A673 (cell line): ENCODE measurements at regions not wholly inside any gene's neighbourhood (a gene's known extent, or its start where the extent isn't known, plus 50 kb on each side); places are given as distances from the start of the nearest gene placed in this dataset.
"Not testable (repeated sequence)": the region's sequence is repeated elsewhere in the genome, so short reads cannot be mapped to it uniquely, and the experiment has no call there.

Experiments used
- BruUV-seq: library from RNA; stranded (reverse); fragments of 400-500 nt; replicated peaks from 2 replicates; lab custom pipeline; 2021; lab: Mats Ljungman, UMichigan
- CTCF ChIA-PET: fragments of 300-600 bp; sonication (Branson Sonifier 250); formaldehyde crosslinking; loops from one replicate; lab custom pipeline; 2022; ENCODE audit warnings: antibody characterized with exemption; lab: Charles Lee
- POLR2A ChIA-PET: fragments of 300-600 bp; sonication (Branson Sonifier 250); formaldehyde crosslinking; loops from one replicate; lab custom pipeline; 2022; ENCODE audit warnings: antibody characterized with exemption; ENCODE audit not compliant: low non-redundant PET; lab: Charles Lee
- DNase-seq: peaks from one replicate; pipeline ENCODE4 v3.0.0-alpha.2; 2015; ENCODE audit warnings: low spot score
- H3K27ac ChIP-seq: fragments of 200-600 bp; sonication (generic); 2 replicates; pipeline ENCODE4 v1.5.1; 2016; ENCODE audit warnings: mixed run types, low read depth, mild to moderate bottlenecking, mixed read lengths, antibody characterized with exemption, low read length; ENCODE audit not compliant: poor library complexity, severe bottlenecking
- H3K27me3 ChIP-seq: fragments of 200-600 bp; sonication (generic); replicated peaks from 2 replicates; pipeline ENCODE4 v1.6.1; 2017; ENCODE audit warnings: mixed run types, low read depth, mild to moderate bottlenecking, mixed read lengths, antibody characterized with exemption, low read length; ENCODE audit not compliant: insufficient read depth, poor library complexity
- H3K36me3 ChIP-seq: fragments of 200-600 bp; sonication (generic); 2 replicates; pipeline ENCODE4 v1.6.1; 2016; ENCODE audit warnings: mixed run types, mild to moderate bottlenecking, mixed read lengths, antibody characterized with exemption, low read length; ENCODE audit not compliant: insufficient read depth, poor library complexity, severe bottlenecking
- H3K4me1 ChIP-seq: fragments of 200-600 bp; sonication (generic); 2 replicates; pipeline ENCODE4 v1.6.1; 2017; ENCODE audit warnings: mixed run types, mild to moderate bottlenecking, mixed read lengths, antibody characterized with exemption, low read length; ENCODE audit not compliant: insufficient read depth, poor library complexity, severe bottlenecking
- H3K4me3 ChIP-seq: fragments of 200-600 bp; sonication (generic); 2 replicates; pipeline ENCODE4 v1.5.1; 2016; ENCODE audit warnings: low read depth, mixed run types, mild to moderate bottlenecking, mixed read lengths, low read length; ENCODE audit not compliant: poor library complexity, severe bottlenecking
- H3K9me3 ChIP-seq: fragments of 200-600 bp; sonication (generic); 2 replicates; pipeline ENCODE4 v1.6.1; 2016; ENCODE audit warnings: mixed run types, low read depth, mild to moderate bottlenecking, mixed read lengths, antibody characterized with exemption, low read length; ENCODE audit not compliant: poor library complexity, severe bottlenecking
- EZH2 ChIP-seq: fragments of 200-600 bp; sonication (generic); IDR thresholded peaks from 2 replicates; pipeline ENCODE4 v1.6.1; 2017; ENCODE audit warnings: borderline replicate concordance, low read depth, mild to moderate bottlenecking, mixed read lengths, antibody characterized with exemption, low read length; ENCODE audit not compliant: poor library complexity, severe bottlenecking
- intact Hi-C: fragments of 100-400 bp; cut with micrococcal nuclease; formaldehyde crosslinking; loops from one replicate; pipeline ENCODE4 v1.10.0; 2022; ENCODE audit not compliant: unreplicated experiment
- TF ChIP-seq, protein P1 (sequence below): fragments of 300-800, 200-600 bp; sonication (generic); conservative IDR thresholded peaks from 2 replicates; pipeline ENCODE4 v1.5.1; 2017; ENCODE audit warnings: low read depth, mild to moderate bottlenecking, antibody characterized with exemption, low read length, moderate library complexity, mixed read lengths

DNA sequence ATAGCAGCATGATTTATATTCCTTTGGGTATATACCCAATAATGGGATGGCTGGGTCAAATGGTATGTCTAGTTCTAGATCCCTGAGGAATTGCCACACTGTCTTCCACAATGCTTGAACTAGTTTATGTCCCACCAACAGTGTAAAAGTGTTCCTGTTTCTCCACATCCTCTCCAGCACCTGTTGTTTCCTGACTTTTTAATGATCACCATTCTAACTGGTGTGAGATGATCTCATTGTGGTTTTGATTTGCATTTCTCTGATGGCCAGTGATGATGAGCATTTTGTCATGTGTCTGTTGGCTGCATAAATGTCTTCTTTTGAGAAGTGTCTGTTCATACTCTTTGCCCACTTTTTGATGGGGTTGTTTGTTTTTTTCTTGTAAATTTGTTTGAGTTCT, 54.0 kb upstream of the GPR89A start:
- H3K9me3 ChIP-seq, H3K4me3 ChIP-seq, POLR2A ChIA-PET, CTCF ChIA-PET, H3K36me3 ChIP-seq, BruUV-seq, intact Hi-C loops, H3K27me3 ChIP-seq, H3K4me1 ChIP-seq, DNase-seq, H3K27ac ChIP-seq: not testable (repeated sequence)

DNA sequence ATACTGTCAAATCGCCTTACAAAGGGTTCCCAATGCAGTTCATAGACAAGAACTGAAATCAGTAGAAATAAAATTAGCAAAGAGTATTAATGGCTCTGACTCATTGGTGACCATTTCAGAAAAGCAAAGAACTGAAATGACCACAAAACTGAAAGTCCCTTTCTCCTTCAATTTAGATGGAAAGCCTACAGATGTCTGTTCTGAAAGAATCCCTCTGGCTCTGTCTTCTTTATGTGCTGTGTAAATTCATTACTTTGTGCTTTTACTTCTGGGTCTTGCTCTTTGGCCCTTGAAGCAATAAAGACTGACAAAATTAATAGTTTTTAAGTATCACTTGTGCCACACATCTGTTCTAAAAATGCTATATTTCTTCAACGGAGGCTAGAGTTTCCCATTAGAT, 62.7 kb upstream of the GPR89A start:
- Histone ChIP-seq H3K36me3 (no peaks in the 10 kb centered on the region), H3K9me3 (no peaks in the 10 kb centered on the region), H3K27me3 (peaks cover 11% of the 10 kb centered on the region), H3K27ac (no peak overlapping the region), H3K4me3 (no peak overlapping the region), H3K4me1 (no peaks in the 10 kb centered on the region)
- intact Hi-C loops: no loop called here
- no peak for DNase-seq
- ChIA-PET CTCF (no interaction called here), POLR2A (no interaction called here)
- BruUV-seq: no TSS peak
- no peak for TF ChIP-seq EZH2
- TF ChIP-seq, protein P1, sequence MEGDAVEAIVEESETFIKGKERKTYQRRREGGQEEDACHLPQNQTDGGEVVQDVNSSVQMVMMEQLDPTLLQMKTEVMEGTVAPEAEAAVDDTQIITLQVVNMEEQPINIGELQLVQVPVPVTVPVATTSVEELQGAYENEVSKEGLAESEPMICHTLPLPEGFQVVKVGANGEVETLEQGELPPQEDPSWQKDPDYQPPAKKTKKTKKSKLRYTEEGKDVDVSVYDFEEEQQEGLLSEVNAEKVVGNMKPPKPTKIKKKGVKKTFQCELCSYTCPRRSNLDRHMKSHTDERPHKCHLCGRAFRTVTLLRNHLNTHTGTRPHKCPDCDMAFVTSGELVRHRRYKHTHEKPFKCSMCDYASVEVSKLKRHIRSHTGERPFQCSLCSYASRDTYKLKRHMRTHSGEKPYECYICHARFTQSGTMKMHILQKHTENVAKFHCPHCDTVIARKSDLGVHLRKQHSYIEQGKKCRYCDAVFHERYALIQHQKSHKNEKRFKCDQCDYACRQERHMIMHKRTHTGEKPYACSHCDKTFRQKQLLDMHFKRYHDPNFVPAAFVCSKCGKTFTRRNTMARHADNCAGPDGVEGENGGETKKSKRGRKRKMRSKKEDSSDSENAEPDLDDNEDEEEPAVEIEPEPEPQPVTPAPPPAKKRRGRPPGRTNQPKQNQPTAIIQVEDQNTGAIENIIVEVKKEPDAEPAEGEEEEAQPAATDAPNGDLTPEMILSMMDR: no peak

- CTCF ChIA-PET, POLR2A ChIA-PET, H3K36me3 ChIP-seq, H3K27ac ChIP-seq, intact Hi-C loops, H3K9me3 ChIP-seq, H3K4me3 ChIP-seq, H3K4me1 ChIP-seq, DNase-seq, BruUV-seq: not testable (repeated sequence)
- peaks cover 11% of the 10 kb centered on the region for H3K27me3 ChIP-seq
These were observed 66.1 kb upstream of the GPR89A start for GRCh38 chr1:145541685-145542084.

DNA sequence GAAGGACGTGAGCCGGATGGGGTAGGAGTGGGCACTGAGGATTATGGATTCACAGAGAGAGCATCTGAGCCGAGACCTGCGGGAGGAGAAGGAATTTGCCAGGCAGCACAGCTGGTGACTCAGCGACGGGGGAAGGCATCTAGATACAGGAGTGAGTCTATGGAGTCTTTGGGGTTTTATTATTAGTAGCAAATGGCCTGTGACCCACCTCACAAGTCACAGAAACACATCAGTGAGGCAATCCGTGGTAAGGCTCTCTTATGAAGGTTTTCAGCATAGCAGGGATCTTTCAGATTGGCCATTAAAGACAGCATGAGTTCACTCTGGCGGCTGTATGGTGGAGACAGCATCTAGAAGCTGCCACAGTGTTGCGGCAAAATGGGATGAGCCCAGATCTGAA, 66.5 kb upstream of the GPR89A start:
- H3K4me1 ChIP-seq, H3K36me3 ChIP-seq, H3K4me3 ChIP-seq, POLR2A ChIA-PET, H3K9me3 ChIP-seq, BruUV-seq, CTCF ChIA-PET, H3K27ac ChIP-seq, intact Hi-C loops: not testable (repeated sequence)
- DNase-seq: peak; percentile 26
- H3K27me3 ChIP-seq: peaks cover 11% of the 10 kb centered on the region

DNA sequence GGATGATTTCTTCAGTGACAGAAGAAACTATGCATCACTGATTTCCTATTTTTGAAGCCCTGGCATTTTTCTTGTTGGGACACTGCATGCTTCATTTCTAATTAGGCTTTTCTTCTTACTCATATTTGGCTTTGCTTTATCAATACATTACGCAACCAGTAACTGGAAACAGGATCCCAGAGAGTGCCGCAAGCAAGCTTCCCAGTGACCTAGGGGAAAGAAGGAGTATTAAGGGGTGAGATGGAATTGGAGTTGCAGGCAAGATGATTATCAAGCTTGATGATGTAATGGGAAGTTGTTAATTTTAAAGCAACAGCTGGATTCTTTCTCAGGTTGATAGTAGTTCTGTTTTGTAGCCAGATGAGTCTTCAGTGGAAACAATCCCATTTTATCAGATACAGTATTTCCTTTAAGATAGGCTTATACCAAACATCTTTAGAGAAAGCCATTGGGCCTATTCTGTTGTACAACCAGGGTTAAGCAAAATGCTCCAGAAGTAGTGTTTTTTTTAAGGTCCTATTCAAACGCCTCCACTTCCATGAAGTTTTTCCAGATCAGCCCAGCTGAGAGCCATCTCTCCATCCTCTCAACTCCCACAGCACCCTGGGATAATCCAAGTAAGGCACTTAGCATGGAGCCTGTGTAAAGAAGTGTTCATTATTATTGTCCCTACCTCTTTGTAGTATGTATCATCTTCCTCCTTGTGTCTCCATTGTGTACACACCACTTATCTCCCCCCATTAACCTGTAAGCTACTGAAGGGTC, 69.5 kb upstream of the GPR89A start:
- CTCF ChIA-PET, H3K36me3 ChIP-seq, H3K27me3 ChIP-seq, POLR2A ChIA-PET, H3K27ac ChIP-seq, intact Hi-C loops, BruUV-seq, H3K4me3 ChIP-seq, H3K9me3 ChIP-seq, H3K4me1 ChIP-seq: not testable (repeated sequence)
- peak; percentile 5 for DNase-seq

- H3K27ac ChIP-seq, H3K36me3 ChIP-seq, POLR2A ChIA-PET, BruUV-seq, H3K4me1 ChIP-seq, H3K9me3 ChIP-seq, DNase-seq, CTCF ChIA-PET, intact Hi-C loops, H3K27me3 ChIP-seq, H3K4me3 ChIP-seq: not testable (repeated sequence)
These were observed 70.8 kb upstream of the GPR89A start for GRCh38 chr1:145537003-145537402.

GRCh38 chr1:145535461-145535860, 72.3 kb upstream of the GPR89A start:
- peak; percentile 15 for DNase-seq
- CTCF ChIA-PET, H3K9me3 ChIP-seq, H3K27ac ChIP-seq, H3K4me3 ChIP-seq, H3K36me3 ChIP-seq, H3K27me3 ChIP-seq, BruUV-seq, H3K4me1 ChIP-seq, intact Hi-C loops, POLR2A ChIA-PET: not testable (repeated sequence)
